K562 (cell line): ENCODE measurements at regions not wholly inside any gene's neighbourhood (a gene's known extent, or its start where the extent isn't known, plus 50 kb on each side); places are given as distances from the start of the nearest gene placed in this dataset.

Source experiments
- ATAC-seq: fragments of 200-7000 bp; cut with Tn5 transposase; 3 replicates; pipeline ENCODE4 v1.9.1; 2020; ENCODE audit warnings: moderate library complexity
- BruUV-seq: library from RNA; stranded (reverse); fragments of 400-500 nt; replicated peaks from 2 replicates; lab custom pipeline; 2021; lab: Mats Ljungman, UMichigan
- CTCF ChIA-PET: fragments of 300-600 bp; formaldehyde crosslinking; extraction: SDS; loops from one replicate; lab custom pipeline; 2021; ENCODE audit warnings: low intra/inter-chr PET ratio; lab: Yijun Ruan, JAX
- POLR2A ChIA-PET: fragments of 300-600, 350-650 bp; sonication (Branson Sonifier 250); formaldehyde crosslinking; extraction: SDS; loops from one replicate; lab custom pipeline; 2021; ENCODE audit warnings: antibody characterized with exemption, inconsistent platforms; lab: Yijun Ruan, JAX
- DNase-seq, 4 experiments: peaks; one replicate each; pipeline versions ENCODE4 v3.0.0 to v3.0.0-alpha.2; 2011 to 2018; ENCODE audit warnings: low spot score in 3 of 4, mixed read lengths in 3 of 4; ENCODE audit errors: extremely low read depth in 1 of 4
- FAIRE-seq: peaks from 2 replicates; lab custom pipeline; 2011; peaks lifted over from hg19 to GRCh38; lab: Jason Lieb, UNC
- H2AFZ ChIP-seq: 2 replicates; pipeline ENCODE4 v1.6.0; 2011; ENCODE audit warnings: low read depth, low read length, control low read depth, inconsistent platforms
- H3K27ac ChIP-seq: fragments of 200-600 bp; 3 replicates; pipeline ENCODE4 v1.8.0; 2011; ENCODE audit warnings: low read depth, mild to moderate bottlenecking, control low read depth, inconsistent platforms, low read length, moderate library complexity, mixed read lengths; ENCODE audit errors: extremely low read depth
- H3K27me3 ChIP-seq, 2 experiments: fragments of 300-600 bp in 1 of 2; 2 replicates in 1 of 2; 3 replicates in 1 of 2; pipeline versions ENCODE4 v1.6.0 to v1.8.0; 2011; ENCODE audit warnings: inconsistent platforms in 2 of 2, low read length in 2 of 2, mild to moderate bottlenecking in 1 of 2, mixed read lengths in 1 of 2, moderate library complexity in 1 of 2; ENCODE audit not compliant: control insufficient read depth in 2 of 2, insufficient read depth in 2 of 2
- H3K36me3 ChIP-seq: fragments of 300-600 bp; 3 replicates; pipeline ENCODE4 v1.8.0; 2011; ENCODE audit warnings: mild to moderate bottlenecking, low read length, inconsistent platforms; ENCODE audit not compliant: control insufficient read depth, insufficient read depth
- H3K4me1 ChIP-seq, 2 experiments: fragments of 200-600 bp in 1 of 2; replicated peaks in 1 of 2; 2 replicates in 1 of 2; 3 replicates in 1 of 2; pipeline versions ENCODE4 v1.5.1 to v1.8.0; 2011; ENCODE audit warnings: inconsistent platforms in 2 of 2, low read length in 2 of 2, mild to moderate bottlenecking in 1 of 2, mixed read lengths in 1 of 2, moderate library complexity in 1 of 2; ENCODE audit not compliant: control insufficient read depth in 2 of 2, insufficient read depth in 2 of 2
- H3K4me2 ChIP-seq: 2 replicates; pipeline ENCODE4 v1.6.1; 2011; ENCODE audit warnings: low read length, control low read depth, inconsistent platforms, mixed read lengths; ENCODE audit not compliant: insufficient read depth
- H3K4me3 ChIP-seq: fragments of 200-600 bp; sonication (generic), shearing (Covaris generic); 2 replicates; pipeline ENCODE4 v1.5.1; 2016; ENCODE audit warnings: control low read depth, inconsistent platforms
- H3K79me2 ChIP-seq: fragments of 200-600 bp; 3 replicates; pipeline ENCODE4 v1.8.0; 2011; ENCODE audit warnings: low read length, inconsistent platforms; ENCODE audit not compliant: control insufficient read depth, insufficient read depth
- H3K9ac ChIP-seq, 2 experiments: 2 replicates each; pipeline versions ENCODE4 v1.6.0 to v1.6.1; 2011; ENCODE audit warnings: low read depth in 2 of 2, low read length in 2 of 2, control low read depth in 1 of 2, inconsistent platforms in 1 of 2, mild to moderate bottlenecking in 1 of 2, mixed read lengths in 1 of 2; ENCODE audit not compliant: insufficient read depth in 1 of 2
- H3K9me1 ChIP-seq: one replicate; pipeline ENCODE4 v1.6.0; 2011; ENCODE audit warnings: inconsistent platforms, mild to moderate bottlenecking, low read length, moderate library complexity; ENCODE audit not compliant: control insufficient read depth, insufficient read depth
- H3K9me3 ChIP-seq: replicated peaks from 2 replicates; pipeline ENCODE4 v1.5.1; 2011; ENCODE audit warnings: low read depth, low read length, inconsistent platforms; ENCODE audit not compliant: control insufficient read depth, insufficient read depth
- H4K20me1 ChIP-seq: replicated peaks from 2 replicates; pipeline ENCODE4 v1.6.1; 2011; ENCODE audit warnings: low read length, inconsistent platforms, mixed read lengths; ENCODE audit not compliant: control insufficient read depth, insufficient read depth
- DACH1 ChIP-seq: fragments of 450-650 bp; IDR thresholded peaks from 2 replicates; pipeline ENCODE4 v1.6.1; 2018; ENCODE audit not compliant: partially characterized antibody
- EHMT2 ChIP-seq: fragments of 450-650 bp; IDR thresholded peaks from 2 replicates; pipeline ENCODE4 v1.6.1; 2018; ENCODE audit warnings: antibody characterized with exemption
- FOS ChIP-seq: IDR thresholded peaks from 3 replicates; pipeline ENCODE4 v1.6.1; 2011; ENCODE audit not compliant: insufficient read length; ENCODE audit errors: extremely low read depth
- GABPA ChIP-seq: fragments of 200-800 bp; sonication (Bioruptor generic); conservative IDR thresholded peaks from 2 replicates; pipeline ENCODE4 v1.6.1; 2016; ENCODE audit warnings: low read depth, missing genetic modification characterization, missing compliant biosample characterization
- MIER1 ChIP-seq: fragments of 450-650 bp; IDR thresholded peaks from 2 replicates; pipeline ENCODE4 v1.6.1; 2016; ENCODE audit warnings: antibody characterized with exemption, mild to moderate bottlenecking, low read depth
- PTRF ChIP-seq: fragments of 450-650 bp; IDR thresholded peaks from 2 replicates; pipeline ENCODE4 v1.6.1; 2016; ENCODE audit warnings: mild to moderate bottlenecking, missing genetic modification characterization, missing compliant biosample characterization
- RBM22 ChIP-seq: fragments of 200-400 bp; formaldehyde crosslinking; IDR thresholded peaks from 2 replicates; pipeline ENCODE4 v1.6.1; 2018; ENCODE audit warnings: low read length, low read depth; ENCODE audit not compliant: poor library complexity, severe bottlenecking
- TRIM28 ChIP-seq: fragments of 450-650 bp; IDR thresholded peaks from 2 replicates; pipeline ENCODE4 v1.6.1; 2017
- ZBTB7A ChIP-seq: IDR thresholded peaks from 2 replicates; pipeline ENCODE4 v1.6.1; 2011; ENCODE audit warnings: low read depth, mild to moderate bottlenecking, low read length, moderate library complexity, borderline replicate concordance; ENCODE audit not compliant: control insufficient read depth
- ZNF584 ChIP-seq: fragments of 200-800 bp; sonication (Bioruptor generic); IDR thresholded peaks from 2 replicates; pipeline ENCODE4 v1.6.1; 2016; ENCODE audit warnings: low read depth, mild to moderate bottlenecking, missing genetic modification characterization, missing compliant biosample characterization
- WGBS: fragments of 100-300 bp; shearing (Covaris generic); methylation state at CpG from one replicate; pipeline ENCODE4 v1.1.6; 2016; ENCODE audit warnings: low coverage, mixed read lengths; ENCODE audit not compliant: insufficient coverage; ENCODE audit errors: missing lambda C conversion rate; 5-methylcytosine and 5-hydroxymethylcytosine counted together
- in situ Hi-C: fragments of 300-500 bp; cut with MboI; formaldehyde crosslinking; loops from 4 replicates; pipeline ENCODE4 v1.15.0; 2018; ENCODE audit warnings: inconsistent platforms, mixed read lengths
- intact Hi-C: fragments of 100-400 bp; cut with micrococcal nuclease; formaldehyde crosslinking; loops from 2 replicates; pipeline ENCODE4 v1.14.2; 2022
- TF ChIP-seq, protein P1 (sequence below): fragments of 250-450 bp; sonication (Bioruptor Pico); IDR thresholded peaks from 2 replicates; pipeline ENCODE4 v1.4.0; 2020; ENCODE audit warnings: mild to moderate bottlenecking, moderate library complexity, borderline replicate concordance
- TF ChIP-seq, protein P2 (sequence below): sonication (generic); formaldehyde crosslinking; IDR thresholded peaks from 2 replicates; pipeline ENCODE4 v1.8.0; 2023; ENCODE audit warnings: mild to moderate bottlenecking, missing genetic modification reagents

DNA sequence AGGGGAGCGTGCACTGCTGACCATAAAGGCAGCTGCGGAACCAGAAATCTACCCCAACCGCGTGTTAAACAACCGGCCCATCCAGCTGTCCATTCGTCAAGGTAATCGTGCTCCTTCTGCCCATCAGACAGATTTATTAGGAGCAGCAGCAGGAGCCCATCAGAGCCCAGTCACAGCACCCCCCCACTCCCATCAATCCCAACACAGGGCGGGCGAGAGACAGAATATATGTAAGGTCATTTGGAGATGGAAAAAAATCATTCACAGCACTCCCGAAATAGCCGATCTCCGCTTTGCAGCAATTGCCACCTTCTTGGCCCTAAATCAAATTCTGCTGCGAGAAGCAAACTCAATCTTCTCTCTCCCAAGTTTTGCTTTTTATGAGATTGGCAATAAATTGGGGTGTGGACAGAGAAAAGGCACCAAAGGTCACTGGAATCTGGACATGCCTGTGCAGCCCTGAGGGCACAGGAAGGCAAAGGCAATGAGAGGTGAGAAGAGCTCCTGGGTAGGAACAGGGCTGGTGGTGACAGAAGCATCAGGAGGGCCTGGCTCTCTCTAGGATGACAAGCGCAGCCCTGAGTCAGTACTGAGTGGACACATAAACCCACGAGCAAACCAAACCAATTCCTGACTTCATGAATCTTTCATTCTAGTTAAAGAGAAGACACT is 145.0 kb upstream of the ZMIZ1 start:
- H3K9ac ChIP-seq, result no peak overlapping the region
- H3K4me2 ChIP-seq, result no peak overlapping the region
- no peak for DNase-seq
- H3K4me3 ChIP-seq, result no peak overlapping the region
- POLR2A ChIA-PET, result interaction anchor here (1.0 kb wide), 1 partner anchor 10 kb away, joined by 4 read pairs; no protein-coding TSS in a partner anchor
- 8% methylated on average over 15 of the region's 15 CpGs for WGBS
- in situ Hi-C loops, result no loop called here
- no peaks in the 10 kb centered on the region for H3K9me1 ChIP-seq
- H4K20me1 ChIP-seq, result peaks cover 29% of the 10 kb centered on the region
- H3K27ac ChIP-seq, result no peak overlapping the region
- H3K79me2 ChIP-seq, result no peaks in the 10 kb centered on the region
- no TSS peak for BruUV-seq
- peaks cover 12 to 17% of the 10 kb centered on the region in 2 experiments; a peak in 4 of 5 replicates for H3K4me1 ChIP-seq
- TF ChIP-seq TRIM28 (no peak), GABPA (no peak), MIER1 (no peak), EHMT2 (no peak), RBM22 (no peak), FOS (no peak), DACH1 (no peak), ZNF584 (no peak), PTRF (tag) (no peak), ZBTB7A (no peak)
- TF ChIP-seq, protein P1, sequence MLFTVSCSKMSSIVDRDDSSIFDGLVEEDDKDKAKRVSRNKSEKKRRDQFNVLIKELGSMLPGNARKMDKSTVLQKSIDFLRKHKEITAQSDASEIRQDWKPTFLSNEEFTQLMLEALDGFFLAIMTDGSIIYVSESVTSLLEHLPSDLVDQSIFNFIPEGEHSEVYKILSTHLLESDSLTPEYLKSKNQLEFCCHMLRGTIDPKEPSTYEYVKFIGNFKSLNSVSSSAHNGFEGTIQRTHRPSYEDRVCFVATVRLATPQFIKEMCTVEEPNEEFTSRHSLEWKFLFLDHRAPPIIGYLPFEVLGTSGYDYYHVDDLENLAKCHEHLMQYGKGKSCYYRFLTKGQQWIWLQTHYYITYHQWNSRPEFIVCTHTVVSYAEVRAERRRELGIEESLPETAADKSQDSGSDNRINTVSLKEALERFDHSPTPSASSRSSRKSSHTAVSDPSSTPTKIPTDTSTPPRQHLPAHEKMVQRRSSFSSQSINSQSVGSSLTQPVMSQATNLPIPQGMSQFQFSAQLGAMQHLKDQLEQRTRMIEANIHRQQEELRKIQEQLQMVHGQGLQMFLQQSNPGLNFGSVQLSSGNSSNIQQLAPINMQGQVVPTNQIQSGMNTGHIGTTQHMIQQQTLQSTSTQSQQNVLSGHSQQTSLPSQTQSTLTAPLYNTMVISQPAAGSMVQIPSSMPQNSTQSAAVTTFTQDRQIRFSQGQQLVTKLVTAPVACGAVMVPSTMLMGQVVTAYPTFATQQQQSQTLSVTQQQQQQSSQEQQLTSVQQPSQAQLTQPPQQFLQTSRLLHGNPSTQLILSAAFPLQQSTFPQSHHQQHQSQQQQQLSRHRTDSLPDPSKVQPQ (CRISPR knock-in tag), result no peak
- TF ChIP-seq, protein P2, sequence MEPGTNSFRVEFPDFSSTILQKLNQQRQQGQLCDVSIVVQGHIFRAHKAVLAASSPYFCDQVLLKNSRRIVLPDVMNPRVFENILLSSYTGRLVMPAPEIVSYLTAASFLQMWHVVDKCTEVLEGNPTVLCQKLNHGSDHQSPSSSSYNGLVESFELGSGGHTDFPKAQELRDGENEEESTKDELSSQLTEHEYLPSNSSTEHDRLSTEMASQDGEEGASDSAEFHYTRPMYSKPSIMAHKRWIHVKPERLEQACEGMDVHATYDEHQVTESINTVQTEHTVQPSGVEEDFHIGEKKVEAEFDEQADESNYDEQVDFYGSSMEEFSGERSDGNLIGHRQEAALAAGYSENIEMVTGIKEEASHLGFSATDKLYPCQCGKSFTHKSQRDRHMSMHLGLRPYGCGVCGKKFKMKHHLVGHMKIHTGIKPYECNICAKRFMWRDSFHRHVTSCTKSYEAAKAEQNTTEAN, result no peak
- intact Hi-C loops, result no loop called here
- H2AFZ ChIP-seq, result no peak overlapping the region
- H3K27me3 ChIP-seq, result peaks cover 21 to 63% of the 10 kb centered on the region in 2 experiments
- CTCF ChIA-PET, result no interaction called here
- no peaks in the 10 kb centered on the region for H3K9me3 ChIP-seq
- no peak for ATAC-seq
- no peaks in the 10 kb centered on the region for H3K36me3 ChIP-seq
- FAIRE-seq, result peak; percentile 35
